GM21576 (cell line): ENCODE measurements at regions not wholly inside any gene's neighbourhood (a gene's known extent, or its start where the extent isn't known, plus 50 kb on each side); places are given as distances from the start of the nearest gene placed in this dataset.
"Not testable (repeated sequence)": the region's sequence is repeated elsewhere in the genome, so short reads cannot be mapped to it uniquely, and the experiment has no call there.

ENCODE experiments used
- ATAC-seq: cut with Tn5 transposase; IDR thresholded peaks from one replicate; pipeline ENCODE4 v1.9.1; 2021; ENCODE audit warnings: mild to moderate bottlenecking, moderate library complexity; ENCODE audit not compliant: unreplicated experiment

DNA sequence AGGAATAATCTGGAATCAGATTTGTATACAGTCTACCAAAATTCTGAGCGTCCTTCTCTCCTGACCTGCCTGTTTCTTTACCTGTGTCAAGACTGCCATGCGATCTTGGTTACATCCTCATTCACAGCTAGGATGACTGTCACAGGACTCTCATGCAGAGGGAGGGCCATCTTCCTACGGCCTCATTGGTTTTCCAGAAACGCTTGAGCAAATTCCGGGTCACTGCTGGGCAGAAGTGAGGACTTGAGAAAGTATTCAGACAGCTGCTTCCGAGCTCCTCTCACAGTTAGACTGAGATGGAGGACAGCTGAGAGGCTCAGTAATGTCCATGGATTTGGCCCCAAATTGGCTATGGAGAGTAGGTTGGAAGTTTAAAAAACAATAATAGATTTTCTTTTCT, 94.2 kb downstream of the TFAP2C start:
- ATAC-seq: no peak

DNA sequence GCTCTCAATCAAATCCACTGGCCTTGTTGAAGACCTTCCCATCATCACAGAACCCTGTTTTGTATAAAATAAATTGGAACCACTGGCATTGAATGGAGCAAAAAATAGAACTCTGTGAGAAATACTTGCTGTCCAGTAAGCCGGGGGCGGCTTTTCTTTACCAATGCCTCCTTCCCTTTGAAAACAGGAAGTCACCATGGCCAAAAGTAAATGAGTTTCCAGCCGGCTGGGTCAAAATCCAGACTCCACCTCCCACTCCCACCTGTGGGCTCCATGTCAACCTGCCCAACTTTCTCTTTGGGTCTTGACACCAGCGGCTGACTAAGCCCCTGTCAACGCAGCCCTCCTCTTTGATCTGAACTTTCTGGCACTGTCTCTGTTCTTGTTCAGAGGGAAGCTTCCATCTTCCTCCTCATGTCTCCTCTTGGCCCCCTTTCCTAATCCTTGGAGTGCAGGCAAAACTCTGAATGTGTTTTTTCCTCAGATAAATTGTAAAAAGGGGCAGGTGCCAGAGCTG, 95.2 kb downstream of the TFAP2C start:
- ATAC-seq: no peak

DNA sequence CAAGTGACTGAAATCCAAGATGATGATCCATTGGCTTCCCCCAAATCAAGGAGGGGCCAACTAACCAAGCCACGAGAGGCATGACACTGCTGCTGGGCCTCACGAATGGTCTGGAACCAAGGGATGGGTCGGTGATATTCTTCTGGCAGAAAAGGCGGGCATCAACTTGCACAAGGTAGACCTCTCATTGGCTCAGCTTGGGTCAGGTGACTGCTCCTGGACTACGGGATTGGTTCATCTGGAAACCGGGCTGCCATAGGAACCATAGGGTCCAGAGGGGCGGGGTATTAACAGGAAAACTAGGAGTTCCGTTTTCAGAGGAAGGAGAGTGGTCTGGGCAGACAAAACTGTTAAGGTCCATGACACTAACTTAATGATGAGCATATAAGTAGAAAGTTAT, 100.9 kb downstream of the TFAP2C start:
- no peak for ATAC-seq

- no peak for ATAC-seq
These were observed 101.9 kb downstream of the TFAP2C start for GRCh38 chr20:56730996-56731395.

DNA sequence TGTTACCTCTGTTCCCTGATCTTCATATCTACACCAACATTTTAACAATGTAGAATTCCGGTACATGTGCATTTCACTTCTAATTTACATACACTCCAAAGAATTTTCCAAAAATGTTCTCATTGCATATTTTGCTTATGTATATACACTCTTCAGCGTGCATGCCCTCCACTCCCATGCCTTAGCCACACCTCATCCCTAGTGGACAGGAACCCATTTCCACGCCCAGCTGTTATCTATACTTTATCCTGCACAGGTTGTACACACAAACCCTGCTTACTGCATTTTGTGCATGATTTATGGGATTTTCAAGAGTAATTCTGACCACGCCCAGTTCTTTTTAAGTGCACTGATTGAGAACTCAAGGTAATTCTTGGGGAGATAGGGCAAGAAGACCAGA, 102.4 kb downstream of the TFAP2C start:
- ATAC-seq: no peak

GRCh38 chr20:56733967-56734366, 104.9 kb downstream of the TFAP2C start:
- ATAC-seq: no peak

DNA sequence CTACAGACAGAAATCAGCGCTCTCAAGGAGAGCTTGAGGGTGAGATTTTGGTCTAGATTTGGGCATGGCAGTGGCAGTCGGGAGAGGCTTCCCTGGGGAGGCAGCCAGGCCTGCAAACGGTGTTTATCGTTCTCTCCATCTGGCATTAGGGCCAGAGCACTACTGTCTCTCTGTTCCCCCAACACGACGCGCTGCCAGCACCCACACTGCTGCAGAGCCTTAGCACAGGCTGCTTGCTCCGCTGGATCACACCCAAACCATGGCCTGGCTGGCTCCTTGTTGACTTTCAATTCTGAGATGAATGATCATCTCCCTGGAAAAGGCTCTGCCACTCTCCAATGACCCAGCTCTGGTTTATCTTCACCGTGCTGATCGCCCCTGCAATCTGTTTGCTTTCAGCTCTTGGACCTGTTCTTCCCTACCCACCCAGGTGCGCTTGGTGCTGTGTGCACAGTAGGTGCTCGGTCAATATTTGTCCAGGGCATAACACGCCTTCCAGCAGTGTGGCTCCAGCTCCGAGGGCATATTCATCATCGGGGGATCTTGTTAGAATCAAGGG, 106.1 kb downstream of the TFAP2C start:
- no peak for ATAC-seq

GRCh38 chr20:56736285-56736857, 107.3 kb downstream of the TFAP2C start:
- ATAC-seq: no peak

- not testable (repeated sequence) for ATAC-seq
These were observed 115.3 kb downstream of the TFAP2C start for GRCh38 chr20:56744325-56744821.

GRCh38 chr20:56748476-56749377, 119.6 kb downstream of the TFAP2C start:
- ATAC-seq: no peak

- ATAC-seq: no peak
These were observed 121.3 kb downstream of the TFAP2C start for GRCh38 chr20:56750430-56750829.

- ATAC-seq: no peak
These were observed 123.2 kb downstream of the TFAP2C start for GRCh38 chr20:56752274-56752673.

GRCh38 chr20:56755201-56755600, 126.1 kb downstream of the TFAP2C start:
- no peak for ATAC-seq

GRCh38 chr20:56756658-56757057, 127.6 kb downstream of the TFAP2C start:
- not testable (repeated sequence) for ATAC-seq

DNA sequence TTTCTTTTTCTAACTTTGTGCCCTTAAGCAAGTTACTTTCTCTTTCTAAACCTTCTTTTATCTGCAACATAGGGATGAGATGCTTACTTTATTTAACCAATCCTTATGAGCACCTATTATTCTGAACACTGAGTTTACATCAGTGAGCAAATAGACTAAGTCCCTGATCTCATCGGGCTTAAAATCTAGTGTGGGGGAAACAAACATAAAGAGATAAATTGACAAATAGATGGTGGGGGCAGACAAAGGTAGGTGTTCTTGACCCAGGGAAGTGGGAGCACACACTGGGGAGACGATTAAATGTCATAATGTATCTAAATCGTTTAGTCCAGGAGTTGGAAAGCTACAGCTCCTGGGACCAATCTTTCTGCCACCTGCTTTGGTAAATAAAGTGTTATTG, 129.6 kb downstream of the TFAP2C start:
- no peak for ATAC-seq

GRCh38 chr20:56759741-56760278, 130.7 kb downstream of the TFAP2C start:
- no peak for ATAC-seq

GRCh38 chr20:56760610-56761009, 131.5 kb downstream of the TFAP2C start:
- no peak for ATAC-seq

DNA sequence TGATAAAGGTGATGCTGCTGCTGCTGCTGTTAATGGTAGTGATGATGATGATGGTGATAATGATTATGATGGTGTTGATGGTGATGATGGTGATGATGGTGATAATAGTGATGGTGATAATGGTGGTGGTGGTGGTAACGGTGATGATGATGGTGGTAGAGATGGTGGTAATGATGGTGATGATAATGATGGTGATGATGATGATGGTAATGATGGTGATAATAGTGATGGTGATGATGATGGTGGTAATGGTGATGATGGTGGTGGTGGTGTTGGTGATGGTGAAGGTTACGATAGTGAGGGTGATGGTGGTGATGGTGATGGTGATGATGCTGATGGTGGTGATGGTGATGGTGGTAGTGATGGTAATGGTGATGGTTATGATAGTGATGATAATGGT, 132.3 kb downstream of the TFAP2C start:
- no peak for ATAC-seq

DNA sequence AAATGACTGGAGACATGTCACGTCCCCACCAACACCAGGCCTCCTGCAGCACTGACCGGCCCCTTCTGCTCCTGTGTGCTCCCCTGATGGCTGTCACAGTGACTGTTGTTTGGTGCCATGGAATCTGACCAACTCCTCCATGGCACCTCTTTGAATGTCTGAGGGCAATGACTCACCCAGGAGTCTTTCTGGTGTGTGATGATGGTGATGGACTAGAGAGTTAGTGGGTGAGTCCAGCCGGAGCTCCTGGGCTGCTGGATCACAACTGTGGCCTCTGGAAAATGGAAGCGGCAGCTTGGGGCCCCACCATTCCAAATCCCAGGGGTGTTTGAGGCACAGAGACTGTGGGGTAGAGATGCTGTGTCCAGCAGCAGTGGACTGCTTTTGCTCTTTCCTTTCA, 133.3 kb downstream of the TFAP2C start:
- ATAC-seq: no peak

GRCh38 chr20:56762829-56763228, 133.7 kb downstream of the TFAP2C start:
- ATAC-seq: no peak

DNA sequence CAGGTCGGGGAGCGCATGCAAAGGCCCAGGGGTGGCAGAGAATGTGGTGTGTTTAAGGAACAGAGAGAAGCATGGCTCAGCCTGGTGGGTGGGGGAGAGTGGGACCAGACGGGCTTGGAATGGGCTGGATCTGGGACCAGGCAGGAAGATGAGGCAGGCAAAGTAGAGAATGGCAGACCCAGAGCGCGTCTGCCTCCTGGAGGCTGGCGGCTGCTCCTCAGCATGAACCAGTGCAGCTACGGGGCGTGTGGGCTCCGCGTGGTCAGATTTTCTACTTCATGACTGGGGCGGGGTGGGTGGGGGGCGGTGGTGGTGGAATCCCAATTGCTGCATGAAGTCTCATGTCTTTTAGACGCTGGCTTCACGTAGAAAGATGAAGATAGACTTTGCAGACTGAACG, 135.6 kb downstream of the TFAP2C start:
- ATAC-seq: no peak
